A673 (cell line): ENCODE measurements at regions not wholly inside any gene's neighbourhood (a gene's known extent, or its start where the extent isn't known, plus 50 kb on each side); places are given as distances from the start of the nearest gene placed in this dataset.

ENCODE experiments used
- BruUV-seq: library from RNA; stranded (reverse); fragments of 400-500 nt; replicated peaks from 2 replicates; lab custom pipeline; 2021; lab: Mats Ljungman, UMichigan
- CTCF ChIA-PET: fragments of 300-600 bp; sonication (Branson Sonifier 250); formaldehyde crosslinking; loops from one replicate; lab custom pipeline; 2022; ENCODE audit warnings: antibody characterized with exemption; lab: Charles Lee
- POLR2A ChIA-PET: fragments of 300-600 bp; sonication (Branson Sonifier 250); formaldehyde crosslinking; loops from one replicate; lab custom pipeline; 2022; ENCODE audit warnings: antibody characterized with exemption; ENCODE audit not compliant: low non-redundant PET; lab: Charles Lee
- DNase-seq: peaks from one replicate; pipeline ENCODE4 v3.0.0-alpha.2; 2015; ENCODE audit warnings: low spot score
- H3K27ac ChIP-seq: fragments of 200-600 bp; sonication (generic); 2 replicates; pipeline ENCODE4 v1.5.1; 2016; ENCODE audit warnings: mixed run types, low read depth, mild to moderate bottlenecking, mixed read lengths, antibody characterized with exemption, low read length; ENCODE audit not compliant: poor library complexity, severe bottlenecking
- H3K27me3 ChIP-seq: fragments of 200-600 bp; sonication (generic); replicated peaks from 2 replicates; pipeline ENCODE4 v1.6.1; 2017; ENCODE audit warnings: mixed run types, low read depth, mild to moderate bottlenecking, mixed read lengths, antibody characterized with exemption, low read length; ENCODE audit not compliant: insufficient read depth, poor library complexity
- H3K36me3 ChIP-seq: fragments of 200-600 bp; sonication (generic); 2 replicates; pipeline ENCODE4 v1.6.1; 2016; ENCODE audit warnings: mixed run types, mild to moderate bottlenecking, mixed read lengths, antibody characterized with exemption, low read length; ENCODE audit not compliant: insufficient read depth, poor library complexity, severe bottlenecking
- H3K4me1 ChIP-seq: fragments of 200-600 bp; sonication (generic); 2 replicates; pipeline ENCODE4 v1.6.1; 2017; ENCODE audit warnings: mixed run types, mild to moderate bottlenecking, mixed read lengths, antibody characterized with exemption, low read length; ENCODE audit not compliant: insufficient read depth, poor library complexity, severe bottlenecking
- H3K4me3 ChIP-seq: fragments of 200-600 bp; sonication (generic); 2 replicates; pipeline ENCODE4 v1.5.1; 2016; ENCODE audit warnings: low read depth, mixed run types, mild to moderate bottlenecking, mixed read lengths, low read length; ENCODE audit not compliant: poor library complexity, severe bottlenecking
- H3K9me3 ChIP-seq: fragments of 200-600 bp; sonication (generic); 2 replicates; pipeline ENCODE4 v1.6.1; 2016; ENCODE audit warnings: mixed run types, low read depth, mild to moderate bottlenecking, mixed read lengths, antibody characterized with exemption, low read length; ENCODE audit not compliant: poor library complexity, severe bottlenecking
- EZH2 ChIP-seq: fragments of 200-600 bp; sonication (generic); IDR thresholded peaks from 2 replicates; pipeline ENCODE4 v1.6.1; 2017; ENCODE audit warnings: borderline replicate concordance, low read depth, mild to moderate bottlenecking, mixed read lengths, antibody characterized with exemption, low read length; ENCODE audit not compliant: poor library complexity, severe bottlenecking
- intact Hi-C: fragments of 100-400 bp; cut with micrococcal nuclease; formaldehyde crosslinking; loops from one replicate; pipeline ENCODE4 v1.10.0; 2022; ENCODE audit not compliant: unreplicated experiment
- TF ChIP-seq, protein P1 (sequence below): fragments of 300-800, 200-600 bp; sonication (generic); conservative IDR thresholded peaks from 2 replicates; pipeline ENCODE4 v1.5.1; 2017; ENCODE audit warnings: low read depth, mild to moderate bottlenecking, antibody characterized with exemption, low read length, moderate library complexity, mixed read lengths

DNA sequence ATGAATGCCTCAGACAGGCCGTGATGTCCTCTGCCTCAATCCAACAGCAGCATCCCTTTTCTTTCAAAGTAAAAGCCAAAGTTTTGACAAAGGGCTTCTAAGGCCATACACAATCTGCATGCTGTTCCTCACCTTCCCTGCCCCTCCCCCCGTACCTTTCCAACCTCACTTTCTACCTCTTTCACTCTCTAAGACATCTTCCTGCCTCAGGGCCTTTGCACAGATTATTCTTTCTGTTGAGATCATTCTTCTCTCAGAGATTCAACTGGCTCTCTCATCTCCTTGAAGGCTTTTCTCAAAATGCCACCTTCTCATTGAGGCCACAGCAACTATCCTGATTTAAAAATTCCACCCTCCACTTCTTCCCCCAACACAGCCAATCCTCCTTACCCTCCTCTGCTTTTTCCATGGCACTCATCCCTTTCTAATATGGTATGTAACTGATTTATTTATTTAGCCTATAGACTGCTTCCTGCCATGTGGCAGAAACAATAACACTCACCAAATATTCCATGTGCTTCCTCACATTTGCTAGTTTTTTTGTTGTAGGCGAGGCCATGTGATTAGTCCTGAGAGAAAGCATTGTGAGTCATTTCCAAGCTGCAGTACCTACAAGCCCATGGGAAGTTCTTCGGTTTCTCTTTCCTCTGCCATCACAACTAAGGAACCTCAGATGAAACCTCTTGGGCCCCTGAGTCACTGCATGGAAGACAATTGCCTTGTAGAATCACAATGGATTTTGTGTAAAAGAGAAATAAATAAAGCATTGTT is 58.7 kb upstream of the GADD45A start:
- H3K4me3 ChIP-seq: no peak overlapping the region
- no peak overlapping the region for H3K27ac ChIP-seq
- H3K9me3 ChIP-seq: no peaks in the 10 kb centered on the region
- ChIA-PET CTCF (no interaction called here), POLR2A (no interaction called here)
- no peaks in the 10 kb centered on the region for H3K36me3 ChIP-seq
- TF ChIP-seq, protein P1, sequence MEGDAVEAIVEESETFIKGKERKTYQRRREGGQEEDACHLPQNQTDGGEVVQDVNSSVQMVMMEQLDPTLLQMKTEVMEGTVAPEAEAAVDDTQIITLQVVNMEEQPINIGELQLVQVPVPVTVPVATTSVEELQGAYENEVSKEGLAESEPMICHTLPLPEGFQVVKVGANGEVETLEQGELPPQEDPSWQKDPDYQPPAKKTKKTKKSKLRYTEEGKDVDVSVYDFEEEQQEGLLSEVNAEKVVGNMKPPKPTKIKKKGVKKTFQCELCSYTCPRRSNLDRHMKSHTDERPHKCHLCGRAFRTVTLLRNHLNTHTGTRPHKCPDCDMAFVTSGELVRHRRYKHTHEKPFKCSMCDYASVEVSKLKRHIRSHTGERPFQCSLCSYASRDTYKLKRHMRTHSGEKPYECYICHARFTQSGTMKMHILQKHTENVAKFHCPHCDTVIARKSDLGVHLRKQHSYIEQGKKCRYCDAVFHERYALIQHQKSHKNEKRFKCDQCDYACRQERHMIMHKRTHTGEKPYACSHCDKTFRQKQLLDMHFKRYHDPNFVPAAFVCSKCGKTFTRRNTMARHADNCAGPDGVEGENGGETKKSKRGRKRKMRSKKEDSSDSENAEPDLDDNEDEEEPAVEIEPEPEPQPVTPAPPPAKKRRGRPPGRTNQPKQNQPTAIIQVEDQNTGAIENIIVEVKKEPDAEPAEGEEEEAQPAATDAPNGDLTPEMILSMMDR: no peak
- TF ChIP-seq EZH2: no peak
- H3K27me3 ChIP-seq: no peaks in the 10 kb centered on the region
- DNase-seq: no peak
- intact Hi-C loops: no loop called here
- no TSS peak for BruUV-seq
- H3K4me1 ChIP-seq: peaks cover 8% of the 10 kb centered on the region

- H3K4me3 ChIP-seq: no peak overlapping the region
- DNase-seq: no peak
- no peaks in the 10 kb centered on the region for H3K36me3 ChIP-seq
- CTCF ChIA-PET: no interaction called here
- no peak for TF ChIP-seq EZH2
- TF ChIP-seq, protein P1: no peak
- no peaks in the 10 kb centered on the region for H3K9me3 ChIP-seq
- POLR2A ChIA-PET: no interaction called here
- H3K4me1 ChIP-seq: peaks cover 2% of the 10 kb centered on the region
- no peak overlapping the region for H3K27ac ChIP-seq
- no peaks in the 10 kb centered on the region for H3K27me3 ChIP-seq
- intact Hi-C loops: no loop called here
- BruUV-seq: no TSS peak
Observed at GRCh38 chr1:67626861-67627235, 58.2 kb upstream of the GADD45A start.

DNA sequence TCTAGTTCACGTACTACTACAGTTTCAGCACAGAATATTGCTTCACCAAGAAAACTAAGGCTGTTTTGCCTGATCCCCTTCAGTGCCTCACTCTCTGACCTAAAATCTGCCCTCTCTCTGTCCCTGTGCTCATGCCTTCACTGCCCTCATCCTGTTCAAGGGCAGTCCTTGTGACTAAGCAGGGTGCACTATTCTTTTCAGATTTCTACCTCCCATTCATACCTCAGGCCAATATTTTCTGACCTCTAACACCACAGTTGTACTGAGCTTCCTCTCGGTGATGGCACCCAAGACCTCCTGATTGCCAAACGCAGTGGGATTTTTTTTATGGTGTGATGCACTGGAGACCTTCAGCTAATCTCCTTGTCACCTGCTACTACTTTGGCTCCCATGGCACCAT is 57.7 kb upstream of the GADD45A start:
- no peak for TF ChIP-seq EZH2
- TF ChIP-seq, protein P1: no peak
- no TSS peak for BruUV-seq
- Histone ChIP-seq H3K4me3 (no peak overlapping the region), H3K27ac (no peak overlapping the region), H3K36me3 (no peaks in the 10 kb centered on the region), H3K4me1 (no peaks in the 10 kb centered on the region), H3K27me3 (no peaks in the 10 kb centered on the region), H3K9me3 (no peaks in the 10 kb centered on the region)
- ChIA-PET CTCF (no interaction called here), POLR2A (no interaction called here)
- no peak for DNase-seq
- intact Hi-C loops: no loop called here
